GM23248 (cell line): ENCODE measurements at regions not wholly inside any gene's neighbourhood (a gene's known extent, or its start where the extent isn't known, plus 50 kb on each side); places are given as distances from the start of the nearest gene placed in this dataset.
"Not testable (repeated sequence)": the region's sequence is repeated elsewhere in the genome, so short reads cannot be mapped to it uniquely, and the experiment has no call there.

Experiments used
- DNase-seq: peaks from one replicate; pipeline ENCODE4 v3.0.0-alpha.2; 2015
- H2AFZ ChIP-seq: fragments of 200-600 bp; sonication (generic); 2 replicates; pipeline ENCODE4 v1.6.1; 2016; ENCODE audit warnings: antibody characterized with exemption
- H3F3A ChIP-seq: fragments of 200-600 bp; sonication (generic); 2 replicates; pipeline ENCODE4 v1.6.1; 2016; ENCODE audit warnings: mild to moderate bottlenecking, antibody characterized with exemption, mixed run types; ENCODE audit not compliant: insufficient read depth
- H3K27ac ChIP-seq: fragments of 200-600 bp; sonication (generic); 2 replicates; pipeline ENCODE4 v1.5.1; 2016; ENCODE audit warnings: mild to moderate bottlenecking
- H3K27me3 ChIP-seq: fragments of 200-600 bp; sonication (generic); replicated peaks from 2 replicates; pipeline ENCODE4 v1.6.1; 2016; ENCODE audit warnings: mild to moderate bottlenecking; ENCODE audit not compliant: insufficient read depth
- H3K36me3 ChIP-seq: fragments of 200-600 bp; sonication (generic); 2 replicates; pipeline ENCODE4 v1.6.1; 2016; ENCODE audit warnings: low read depth, mild to moderate bottlenecking
- H3K4me1 ChIP-seq: fragments of 200-600 bp; sonication (generic); 2 replicates; pipeline ENCODE4 v1.6.1; 2016; ENCODE audit warnings: mild to moderate bottlenecking; ENCODE audit not compliant: insufficient read depth
- H3K4me2 ChIP-seq: fragments of 200-600 bp; sonication (generic); one replicate; pipeline ENCODE4 v1.6.1; 2016; ENCODE audit warnings: mild to moderate bottlenecking; ENCODE audit not compliant: unreplicated experiment
- H3K4me3 ChIP-seq: fragments of 200-600 bp; sonication (generic); 2 replicates; pipeline ENCODE4 v1.5.1; 2016; ENCODE audit warnings: mild to moderate bottlenecking
- H3K79me2 ChIP-seq: fragments of 200-600 bp; sonication (generic); 2 replicates; pipeline ENCODE4 v1.6.1; 2016; ENCODE audit warnings: mild to moderate bottlenecking; ENCODE audit not compliant: insufficient read depth
- H3K9ac ChIP-seq: fragments of 200-600 bp; sonication (generic); 2 replicates; pipeline ENCODE4 v1.6.1; 2016; ENCODE audit warnings: mild to moderate bottlenecking
- H3K9me2 ChIP-seq: fragments of 200-600 bp; sonication (generic); 2 replicates; pipeline ENCODE4 v1.6.1; 2016; ENCODE audit warnings: mixed run types, mild to moderate bottlenecking, moderate library complexity; ENCODE audit not compliant: insufficient read depth
- H3K9me3 ChIP-seq: fragments of 200-600 bp; sonication (generic); one replicate; pipeline ENCODE4 v1.6.1; 2017; ENCODE audit warnings: low read depth
- H4K20me1 ChIP-seq: fragments of 200-600 bp; sonication (generic); 2 replicates; pipeline ENCODE4 v1.6.0; 2016; ENCODE audit not compliant: insufficient read depth
- EZH2 ChIP-seq: fragments of 200-600 bp; sonication (generic); IDR thresholded peaks from 2 replicates; pipeline ENCODE4 v1.6.1; 2018; ENCODE audit warnings: antibody characterized with exemption, mild to moderate bottlenecking; ENCODE audit not compliant: insufficient read depth, poor library complexity, severe bottlenecking
- EZH2phosphoT487 ChIP-seq: fragments of 200-600 bp; sonication (generic); IDR thresholded peaks from 2 replicates; pipeline ENCODE4 v1.6.1; 2018; ENCODE audit warnings: antibody characterized with exemption, moderate library complexity, mild to moderate bottlenecking, low read depth; ENCODE audit not compliant: insufficient read depth
- WGBS, 2 experiments: methylation state at CpG; one replicate each; pipeline ENCODE4 v1.1.6; 2015 to 2017; ENCODE audit warnings: low lambda C conversion rate in 2 of 2, low coverage in 1 of 2; ENCODE audit errors: missing lambda C conversion rate in 2 of 2; 5-methylcytosine and 5-hydroxymethylcytosine counted together
- in situ Hi-C: fragments of 300-500 bp; cut with MboI; formaldehyde crosslinking; loops from 2 replicates; pipeline ENCODE4 v1.15.0; 2020

- H3K9me2 ChIP-seq, result no peaks in the 10 kb centered on the region
- in situ Hi-C loops, result no loop called here
- no peaks in the 10 kb centered on the region for H3K9me3 ChIP-seq
- no peaks in the 10 kb centered on the region for H3K27me3 ChIP-seq
- no peak overlapping the region for H3K27ac ChIP-seq
- TF ChIP-seq EZH2phosphoT487 (no peak), EZH2 (no peak)
- H3K36me3 ChIP-seq, result no peaks in the 10 kb centered on the region
- H3K4me2 ChIP-seq, result no peak overlapping the region
- H3K79me2 ChIP-seq, result no peaks in the 10 kb centered on the region
- H3K4me3 ChIP-seq, result no peak overlapping the region
- no peaks in the 10 kb centered on the region for H4K20me1 ChIP-seq
- H3K4me1 ChIP-seq, result peaks cover 8% of the 10 kb centered on the region; the same call in 1 of the 2 replicates
- no peak overlapping the region for H2AFZ ChIP-seq
- no peak overlapping the region for H3K9ac ChIP-seq
- DNase-seq, result no peak
- 74 to 77% methylated on average over 3 of the region's 3 CpGs for WGBS, 2 experiments
- no peaks in the 10 kb centered on the region for H3F3A ChIP-seq
These were observed 274.5 kb downstream of the LPIN1 start for GRCh38 chr2:12020833-12021469.

- not testable (repeated sequence) for H3K4me2 ChIP-seq
- WGBS, 2 experiments, result 20 to 22% methylated on average over 5 of the region's 5 CpGs
These were observed 277.9 kb downstream of the LPIN1 start for GRCh38 chr2:12024197-12024907.

GRCh38 chr2:12027136-12027535 is 280.7 kb downstream of the LPIN1 start:
- 67 to 78% methylated on average over 2 of the region's 2 CpGs for WGBS, 2 experiments
- in situ Hi-C loops, result no loop called here
- no peak overlapping the region for H3K27ac ChIP-seq
- H3K36me3 ChIP-seq, result no peaks in the 10 kb centered on the region
- H3K9me2 ChIP-seq, result no peaks in the 10 kb centered on the region
- no peak for DNase-seq
- H3K4me3 ChIP-seq, result no peak overlapping the region
- H3K79me2 ChIP-seq, result no peaks in the 10 kb centered on the region
- H2AFZ ChIP-seq, result no peak overlapping the region
- no peaks in the 10 kb centered on the region for H3F3A ChIP-seq
- no peaks in the 10 kb centered on the region for H4K20me1 ChIP-seq
- no peak overlapping the region for H3K4me2 ChIP-seq
- no peaks in the 10 kb centered on the region for H3K27me3 ChIP-seq
- H3K9ac ChIP-seq, result no peak overlapping the region
- no peaks in the 10 kb centered on the region for H3K9me3 ChIP-seq
- peaks cover 8% of the 10 kb centered on the region; the same call in 1 of the 2 replicates for H3K4me1 ChIP-seq
- TF ChIP-seq EZH2 (no peak), EZH2phosphoT487 (no peak)

More at GRCh38 chr2:12024197-12024907, 277.9 kb downstream of the LPIN1 start:
- H3K9ac ChIP-seq, H3K27ac ChIP-seq, H3K4me1 ChIP-seq, H3K27me3 ChIP-seq, H3K4me3 ChIP-seq, H3K9me3 ChIP-seq, H3K36me3 ChIP-seq, in situ Hi-C loops, H3K79me2 ChIP-seq, H3F3A ChIP-seq, H3K9me2 ChIP-seq, H4K20me1 ChIP-seq, H2AFZ ChIP-seq: not testable (repeated sequence)
- DNase-seq, result peak; percentile 25

- Histone ChIP-seq H3K4me3 (no peak overlapping the region), H3K4me2 (no peak overlapping the region), H3K36me3 (no peaks in the 10 kb centered on the region), H3F3A (no peaks in the 10 kb centered on the region), H4K20me1 (no peaks in the 10 kb centered on the region), H3K27me3 (no peaks in the 10 kb centered on the region), H3K9me3 (no peaks in the 10 kb centered on the region), H3K9ac (no peak overlapping the region), H3K9me2 (no peaks in the 10 kb centered on the region), H3K4me1 (peaks cover 25% of the 10 kb centered on the region), H3K79me2 (no peaks in the 10 kb centered on the region), H3K27ac (no peak overlapping the region), H2AFZ (no peak overlapping the region)
- no peak for DNase-seq
- TF ChIP-seq EZH2phosphoT487 (no peak), EZH2 (no peak)
- WGBS, 2 experiments, result 64 to 67% methylated on average over 4 of the region's 4 CpGs
- in situ Hi-C loops, result no loop called here
These were observed 285.4 kb downstream of the LPIN1 start for GRCh38 chr2:12031866-12032265.
